HepG2 (cell line): ENCODE measurements at regions not wholly inside any gene's neighbourhood (a gene's known extent, or its start where the extent isn't known, plus 50 kb on each side); places are given as distances from the start of the nearest gene placed in this dataset.

Experiments used
- ATAC-seq: fragments of 200-7000 bp; cut with Tn5 transposase; 3 replicates; pipeline ENCODE4 v1.9.1; 2020; ENCODE audit warnings: mild to moderate bottlenecking, moderate library complexity
- BruUV-seq: library from RNA; stranded (reverse); fragments of 400-500 nt; replicated peaks from 2 replicates; lab custom pipeline; 2021; lab: Mats Ljungman, UMichigan
- CTCF ChIA-PET: fragments of 300-600 bp; formaldehyde crosslinking; extraction: SDS; loops from one replicate; lab custom pipeline; 2021; ENCODE audit warnings: low total read pairs, inconsistent platforms, low intra/inter-chr PET ratio; lab: Yijun Ruan, JAX
- POLR2A ChIA-PET: fragments of 350-600 bp; sonication (Branson Sonifier 250); formaldehyde crosslinking; loops from one replicate; lab custom pipeline; 2020; ENCODE audit warnings: antibody characterized with exemption, inconsistent platforms; lab: Yijun Ruan, JAX
- DNase-seq: peaks from one replicate; pipeline ENCODE4 v3.0.0-alpha.2; 2015; ENCODE audit warnings: low spot score
- FAIRE-seq: peaks from 3 replicates; lab custom pipeline; 2011; peaks lifted over from hg19 to GRCh38; lab: Jason Lieb, UNC
- H2AFZ ChIP-seq: one replicate; pipeline ENCODE4 v1.6.1; 2011; ENCODE audit warnings: low read length, inconsistent platforms
- H3K27ac ChIP-seq: fragments of 300-600 bp; 3 replicates; pipeline ENCODE4 v1.8.0; 2011; ENCODE audit warnings: mixed run types, mild to moderate bottlenecking, mixed read lengths, low read length, inconsistent platforms; ENCODE audit not compliant: insufficient read depth; ENCODE audit errors: extremely low read length
- H3K27me3 ChIP-seq, 2 experiments: fragments of 200-600 bp in 1 of 2; 2 replicates in 1 of 2; 3 replicates in 1 of 2; pipeline versions ENCODE4 v1.6.0 to v1.8.0; 2011; ENCODE audit warnings: low read length in 2 of 2, mild to moderate bottlenecking in 2 of 2, moderate library complexity in 2 of 2, inconsistent platforms in 1 of 2; ENCODE audit not compliant: insufficient read depth in 2 of 2, control insufficient read depth in 1 of 2
- H3K36me3 ChIP-seq, 2 experiments: fragments of 200-600 bp in 1 of 2; replicated peaks in 1 of 2; 2 replicates in 1 of 2; 3 replicates in 1 of 2; pipeline versions ENCODE4 v1.5.1 to v1.8.0; 2011; ENCODE audit warnings: low read length in 2 of 2, inconsistent platforms in 1 of 2; ENCODE audit not compliant: insufficient read depth in 2 of 2, control insufficient read depth in 1 of 2
- H3K4me1 ChIP-seq: 2 replicates; pipeline ENCODE4 v1.5.1; 2012; ENCODE audit warnings: low read length, inconsistent platforms; ENCODE audit not compliant: insufficient read depth
- H3K4me2 ChIP-seq: 2 replicates; pipeline ENCODE4 v1.6.0; 2011; ENCODE audit warnings: low read depth, low read length, inconsistent platforms
- H3K4me3 ChIP-seq, 3 experiments: fragments of 200-600 bp in 1 of 3; sonication (generic), shearing (Covaris generic) in 1 of 3; replicated peaks in 1 of 3; 2 replicates each; pipeline ENCODE4 v1.5.1; 2011 to 2016; ENCODE audit warnings: low read length in 3 of 3, inconsistent platforms in 2 of 3, low read depth in 2 of 3, mild to moderate bottlenecking in 2 of 3, control low read depth in 1 of 3, mixed read lengths in 1 of 3; ENCODE audit not compliant: insufficient read depth in 1 of 3
- H3K79me2 ChIP-seq: one replicate; pipeline ENCODE4 v1.6.1; 2011; ENCODE audit warnings: low read length, inconsistent platforms; ENCODE audit not compliant: insufficient read depth
- H3K9ac ChIP-seq: 2 replicates; pipeline ENCODE4 v1.6.0; 2011; ENCODE audit warnings: mild to moderate bottlenecking, low read depth, low read length, inconsistent platforms; ENCODE audit not compliant: insufficient read depth
- H3K9me3 ChIP-seq: 2 replicates; pipeline ENCODE4 v1.5.1; 2012; ENCODE audit warnings: mild to moderate bottlenecking, low read length
- H4K20me1 ChIP-seq: 2 replicates; pipeline ENCODE4 v1.6.0; 2011; ENCODE audit warnings: inconsistent platforms, mild to moderate bottlenecking, low read length, moderate library complexity; ENCODE audit not compliant: insufficient read depth
- GTF3A ChIP-seq: sonication (generic); formaldehyde crosslinking; conservative IDR thresholded peaks from 2 replicates; pipeline ENCODE4 v1.4.0; 2020; ENCODE audit warnings: mild to moderate bottlenecking, missing genetic modification reagents
- ISL2 ChIP-seq: sonication (generic); formaldehyde crosslinking; IDR thresholded peaks from 2 replicates; pipeline ENCODE4 v1.5.0; 2020; ENCODE audit warnings: missing genetic modification reagents
- MAFF ChIP-seq: IDR thresholded peaks from 2 replicates; pipeline ENCODE4 v1.6.1; 2011; ENCODE audit warnings: low read depth, low read length, improper control_type of control experiment
- MAFK ChIP-seq, 2 experiments: IDR thresholded peaks in 1 of 2; conservative IDR thresholded peaks in 1 of 2; 2 replicates each; pipeline ENCODE4 v1.6.1; 2011; ENCODE audit warnings: improper control_type of control experiment in 2 of 2, low read length in 2 of 2
- ZBED4 ChIP-seq: sonication (generic); formaldehyde crosslinking; IDR thresholded peaks from 2 replicates; pipeline ENCODE4 v1.4.0; 2020; ENCODE audit warnings: missing genetic modification reagents, borderline replicate concordance
- ZBTB40 ChIP-seq, 2 experiments: fragments of 450-650 bp in 1 of 2; sonication (generic) in 1 of 2; formaldehyde crosslinking in 1 of 2; IDR thresholded peaks; 2 replicates each; pipeline versions ENCODE4 v1.6.1 to v1.8.0; 2016 to 2022; ENCODE audit warnings: antibody characterized with exemption in 1 of 2, mild to moderate bottlenecking in 1 of 2, missing genetic modification reagents in 1 of 2
- ZNF362 ChIP-seq: sonication (generic); formaldehyde crosslinking; IDR thresholded peaks from 2 replicates; pipeline ENCODE4 v1.4.0; 2020; ENCODE audit warnings: missing genetic modification reagents, mild to moderate bottlenecking, borderline replicate concordance
- ZNF674 ChIP-seq: sonication (generic); formaldehyde crosslinking; IDR thresholded peaks from 2 replicates; pipeline ENCODE4 v1.5.0; 2020; ENCODE audit warnings: low read depth, mild to moderate bottlenecking, missing genetic modification reagents
- ZNF713 ChIP-seq: sonication (generic); formaldehyde crosslinking; IDR thresholded peaks from 2 replicates; pipeline ENCODE4 v1.4.0; 2020; ENCODE audit warnings: mild to moderate bottlenecking, missing genetic modification reagents
- WGBS: methylation state at CpG from one replicate; pipeline ENCODE4 v1.1.6; 2017; ENCODE audit warnings: low lambda C conversion rate; 5-methylcytosine and 5-hydroxymethylcytosine counted together
- in situ Hi-C: cut with HindIII; loops from 2 replicates; pipeline ENCODE4 v1.10.0; 2017; ENCODE audit warnings: low pct_unique_long_range_greater_than_20kb; ENCODE audit not compliant: extremely low pct_ligation_motif_present
- intact Hi-C: fragments of 100-400 bp; cut with micrococcal nuclease; formaldehyde crosslinking; loops from one replicate; pipeline ENCODE4 v1.10.0; 2022; ENCODE audit not compliant: unreplicated experiment

GRCh38 chr14:50040895-50041465, 75.4 kb downstream of the VCPKMT start:
- Histone ChIP-seq H3K36me3 (no peaks in the 10 kb centered on the region; a peak in 1 of 5 replicates), H3K9ac (no peak overlapping the region), H3K27ac (no peak overlapping the region), H3K4me3 (no peak overlapping the region), H4K20me1 (no peaks in the 10 kb centered on the region), H3K4me2 (no peak overlapping the region), H3K79me2 (no peaks in the 10 kb centered on the region), H2AFZ (no peak overlapping the region), H3K9me3 (no peaks in the 10 kb centered on the region), H3K27me3 (no peaks in the 10 kb centered on the region), H3K4me1 (peaks cover 62% of the 10 kb centered on the region)
- in situ Hi-C loops (no loop called here), intact Hi-C loops (loop anchor here (10.0 kb wide), 1 partner anchor 64 kb away; no protein-coding TSS in a partner anchor)
- POLR2A ChIA-PET, result interaction anchor here (0.5 to 1.0 kb wide), 2 partner anchors 38 to 149 kb away, joined by 5 read pairs; no protein-coding TSS in a partner anchor
- WGBS, result 91% methylated on average over 7 of the region's 7 CpGs
- DNase-seq (no peak), FAIRE-seq (no peak), ATAC-seq (no peak)
- CTCF ChIA-PET, result no interaction called here
- no TSS peak for BruUV-seq
- no peak for TF ChIP-seq ZNF713
- no peak for TF ChIP-seq ZBED4 (CRISPR knock-in tag)
- no peak for TF ChIP-seq ZBTB40 (IDR thresholded peaks at IDR 0.05)
- TF ChIP-seq ZBTB40 (CRISPR knock-in tag; IDR thresholded peaks at IDR 0.05), result no peak
- no peak for TF ChIP-seq GTF3A (CRISPR knock-in tag)
- no peak for TF ChIP-seq ZNF674 (CRISPR knock-in tag)
- TF ChIP-seq ISL2 (CRISPR knock-in tag), result no peak
- TF ChIP-seq MAFK (conservative IDR thresholded peaks at IDR 0.05 in 1 of 2, IDR thresholded peaks at IDR 0.05 in 1 of 2; ENCODE audit: low read length in 2 of 2), result peak; percentile 94 to 96
- TF ChIP-seq ZNF362 (CRISPR knock-in tag), result no peak
- TF ChIP-seq MAFF, result peak; percentile 91
